ENCODE measurements at regions not wholly inside any gene's neighbourhood (a gene's known extent, or its start where the extent isn't known, plus 50 kb on each side); places are given as distances from the start of the nearest gene placed in this dataset.

- no peak for TF ChIP-seq CTCF (IDR thresholded peaks at IDR 0.05; ENCODE audit: borderline replicate concordance, insufficient read depth, low read depth, low read length)
- no peak overlapping the region for H3K4me3 ChIP-seq (ENCODE audit: low read depth, low read length)
These were observed 431.7 kb downstream of the TFAP2A start for GRCh38 chr6:9983168-9983567.

GRCh38 chr6:9982215-9982614 lies 432.7 kb downstream of the TFAP2A start:
- no peak overlapping the region for H3K4me3 ChIP-seq (ENCODE audit: low read depth, low read length)
- TF ChIP-seq CTCF (IDR thresholded peaks at IDR 0.05; ENCODE audit: borderline replicate concordance, insufficient read depth, low read depth, low read length) = no peak

- no peak for TF ChIP-seq CTCF (IDR thresholded peaks at IDR 0.05; ENCODE audit: borderline replicate concordance, insufficient read depth, low read depth, low read length)
- no peak overlapping the region for H3K4me3 ChIP-seq (ENCODE audit: low read depth, low read length)
These were observed 434.9 kb downstream of the TFAP2A start for GRCh38 chr6:9979996-9980395.

DNA sequence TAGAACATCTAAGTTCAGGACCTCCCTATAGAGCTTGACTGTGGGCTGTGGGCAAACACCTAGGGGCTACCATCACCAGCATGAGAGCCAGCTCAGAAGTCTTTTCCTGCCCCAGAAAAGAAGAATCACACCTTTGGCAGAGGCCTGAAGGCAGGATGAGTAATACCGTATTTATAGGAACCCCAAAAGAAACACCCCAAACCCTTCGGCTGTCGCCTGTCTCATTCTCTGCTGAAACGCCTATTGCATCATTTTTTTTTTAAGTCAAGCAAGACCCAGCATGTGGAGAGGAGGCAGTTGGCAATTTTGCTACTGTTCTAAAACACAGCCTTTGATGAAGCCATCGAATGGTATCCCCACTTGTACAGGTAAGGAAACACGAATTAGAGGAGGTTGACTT lies 436.4 kb downstream of the TFAP2A start:
- no peak for TF ChIP-seq CTCF (IDR thresholded peaks at IDR 0.05; ENCODE audit: borderline replicate concordance, insufficient read depth, low read depth, low read length)
- no peak overlapping the region for H3K4me3 ChIP-seq (ENCODE audit: low read depth, low read length)

- no peak overlapping the region for H3K4me3 ChIP-seq (ENCODE audit: low read depth, low read length)
- TF ChIP-seq CTCF (IDR thresholded peaks at IDR 0.05; ENCODE audit: borderline replicate concordance, insufficient read depth, low read depth, low read length) = no peak
These were observed 437.5 kb downstream of the TFAP2A start for GRCh38 chr6:9977411-9977810.

DNA sequence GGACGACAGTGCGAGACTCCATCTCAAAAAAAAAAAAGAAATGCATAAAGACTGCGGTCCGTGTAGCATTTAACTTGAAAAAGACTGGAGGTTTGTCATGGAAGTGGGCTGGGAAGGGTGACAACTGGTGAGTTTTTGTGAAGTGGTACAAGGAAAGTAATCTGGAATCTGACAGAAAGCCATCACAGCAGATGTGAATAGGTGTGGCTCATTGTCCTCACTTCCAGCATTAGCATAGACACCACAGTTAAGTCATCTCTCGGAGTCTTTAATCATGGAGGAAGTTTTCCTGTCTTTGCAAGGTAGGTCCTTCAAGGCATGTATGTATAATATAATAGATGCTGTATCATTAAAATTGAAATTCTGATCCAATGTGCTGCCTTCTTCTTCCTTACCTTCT lies 453.2 kb downstream of the TFAP2A start:
- H3K4me3 ChIP-seq (ENCODE audit: low read depth, low read length) = no peak overlapping the region
- no peak for TF ChIP-seq CTCF (IDR thresholded peaks at IDR 0.05; ENCODE audit: borderline replicate concordance, insufficient read depth, low read depth, low read length)

DNA sequence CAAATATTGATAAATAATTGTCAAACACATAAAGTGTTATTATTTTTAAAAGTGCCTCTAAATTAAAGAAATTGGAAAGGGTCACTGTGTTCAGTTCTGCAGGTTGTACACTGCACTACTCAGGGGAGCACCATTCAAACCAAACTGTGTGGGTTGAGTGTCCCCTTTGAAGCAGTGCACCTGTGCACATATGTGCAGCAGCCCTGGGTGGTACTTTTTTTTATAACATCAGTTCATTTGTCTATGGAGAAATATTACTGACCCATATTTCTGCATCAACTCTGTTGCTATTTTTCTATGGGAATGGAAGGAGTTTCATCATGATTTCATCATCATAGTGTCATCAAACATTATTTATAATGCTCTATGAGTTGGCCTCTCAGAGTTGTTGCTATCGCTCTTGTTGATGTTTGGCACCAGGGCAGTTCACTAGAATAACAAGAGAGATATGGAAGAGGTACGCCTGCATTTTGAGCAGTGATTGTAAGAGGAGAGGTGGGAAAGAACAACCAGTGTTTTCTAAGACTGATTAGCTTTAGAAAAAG lies 457.6 kb downstream of the TFAP2A start:
- TF ChIP-seq CTCF (IDR thresholded peaks at IDR 0.05; ENCODE audit: borderline replicate concordance, insufficient read depth, low read depth, low read length) = no peak
- no peak overlapping the region for H3K4me3 ChIP-seq (ENCODE audit: low read depth, low read length)
